HG03097 (cell line): ENCODE measurements at regions not wholly inside any gene's neighbourhood (a gene's known extent, or its start where the extent isn't known, plus 50 kb on each side); places are given as distances from the start of the nearest gene placed in this dataset.

Experiments
- ATAC-seq: cut with Tn5 transposase; IDR thresholded peaks from one replicate; pipeline ENCODE4 v1.9.1; 2021; ENCODE audit not compliant: unreplicated experiment, low FRiP score

- ATAC-seq, result no peak
Observed at GRCh38 chr18:47500930-47501329, 249.5 kb upstream of the SKOR2 start.

GRCh38 chr18:47492691-47493090 is 241.2 kb upstream of the SKOR2 start:
- ATAC-seq, result no peak

GRCh38 chr18:47490882-47491281 is 239.4 kb upstream of the SKOR2 start:
- no peak for ATAC-seq

GRCh38 chr18:47485221-47485797 is 233.8 kb upstream of the SKOR2 start:
- no peak for ATAC-seq

- no peak for ATAC-seq
Observed at GRCh38 chr18:47484068-47484467, 232.6 kb upstream of the SKOR2 start.

GRCh38 chr18:47480166-47480565 is 228.7 kb upstream of the SKOR2 start:
- no peak for ATAC-seq

DNA sequence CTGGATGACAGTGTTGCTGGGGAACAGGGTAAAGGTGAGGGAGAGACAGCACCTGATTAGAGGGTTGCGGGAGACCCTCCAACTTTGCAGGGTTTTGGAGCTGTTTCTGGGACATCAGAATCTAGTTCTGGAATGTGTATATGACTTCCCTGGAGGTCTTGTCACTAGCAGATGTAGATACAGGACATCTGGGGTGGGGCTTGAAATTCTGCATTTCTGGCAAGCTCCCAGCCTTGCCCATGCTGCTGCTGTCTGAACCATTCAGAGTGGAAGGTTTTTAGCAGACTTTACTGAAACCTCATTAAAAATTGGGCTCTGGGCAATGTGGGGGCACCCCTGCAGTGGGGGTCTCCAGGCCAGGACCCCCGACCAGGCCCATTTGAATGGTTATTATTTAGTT is 220.3 kb upstream of the SKOR2 start:
- no peak for ATAC-seq

GRCh38 chr18:47470941-47471340 is 219.5 kb upstream of the SKOR2 start:
- ATAC-seq, result no peak

- ATAC-seq, result no peak
Observed at GRCh38 chr18:47469576-47469975, 218.1 kb upstream of the SKOR2 start.

DNA sequence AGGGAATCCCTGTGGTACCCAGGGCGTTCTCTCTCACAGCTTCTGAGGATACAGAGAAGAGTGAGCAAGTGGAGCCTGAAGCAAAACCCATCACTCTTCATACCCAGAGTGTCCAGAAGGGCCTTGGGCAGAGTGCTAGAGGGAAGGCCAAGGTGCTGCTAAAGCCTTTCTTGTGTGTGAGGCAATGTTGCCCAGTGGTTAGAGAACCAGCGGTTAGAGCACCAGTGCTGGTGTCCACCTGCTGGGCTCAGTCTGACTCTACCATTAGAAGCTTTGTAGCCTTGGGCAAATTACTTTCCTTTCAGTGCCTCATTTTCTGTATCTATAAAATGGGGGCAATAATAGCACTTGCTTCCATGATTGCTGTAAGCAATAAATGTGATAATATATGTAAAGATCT is 210.5 kb upstream of the SKOR2 start:
- ATAC-seq, result no peak

DNA sequence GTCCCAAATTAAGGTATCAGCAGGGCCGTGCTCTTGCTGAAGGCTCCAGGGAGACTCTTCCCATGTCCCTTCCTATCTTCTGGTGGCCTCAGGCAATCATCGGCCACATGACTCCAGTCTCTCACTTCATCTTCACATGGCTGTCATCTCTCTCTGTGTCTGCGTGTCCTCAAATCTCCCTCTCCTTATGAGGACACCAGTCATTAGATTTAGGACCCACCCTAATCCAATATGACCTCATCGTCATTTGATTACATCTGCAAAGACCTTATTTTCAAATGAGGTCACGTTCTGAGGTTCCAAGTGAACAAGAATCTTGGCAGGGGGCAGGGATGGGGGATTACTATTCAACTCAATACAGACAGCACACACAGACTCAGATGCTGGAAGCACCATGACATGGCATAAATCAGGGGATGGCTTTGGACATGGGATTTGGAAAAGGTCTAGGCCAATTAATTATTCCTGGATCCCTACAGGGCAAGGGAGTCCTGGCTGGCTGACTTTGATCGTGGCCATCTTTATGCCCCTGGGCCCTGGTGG is 210.0 kb upstream of the SKOR2 start:
- no peak for ATAC-seq

GRCh38 chr18:47458483-47458882 is 207.0 kb upstream of the SKOR2 start:
- no peak for ATAC-seq

DNA sequence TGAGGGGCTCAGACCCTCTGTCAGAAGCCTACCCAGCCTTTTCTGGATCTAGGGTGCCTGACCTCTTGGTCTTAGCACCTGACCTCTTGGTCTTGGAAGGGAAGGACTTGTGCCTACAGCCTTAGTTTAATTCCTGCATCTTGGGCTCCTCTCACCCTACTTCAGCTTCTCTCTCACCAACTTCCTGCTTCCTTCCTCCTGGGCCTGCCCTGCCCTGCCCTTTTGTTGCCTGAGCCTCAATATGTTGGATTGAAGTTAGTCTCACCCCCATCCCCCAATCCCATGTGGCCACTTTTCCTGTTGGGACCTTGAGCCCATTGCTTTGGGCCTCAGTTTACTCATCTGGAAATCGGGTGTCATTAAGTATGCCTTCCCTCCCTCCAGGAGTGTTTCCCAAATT is 206.2 kb upstream of the SKOR2 start:
- ATAC-seq, result no peak

DNA sequence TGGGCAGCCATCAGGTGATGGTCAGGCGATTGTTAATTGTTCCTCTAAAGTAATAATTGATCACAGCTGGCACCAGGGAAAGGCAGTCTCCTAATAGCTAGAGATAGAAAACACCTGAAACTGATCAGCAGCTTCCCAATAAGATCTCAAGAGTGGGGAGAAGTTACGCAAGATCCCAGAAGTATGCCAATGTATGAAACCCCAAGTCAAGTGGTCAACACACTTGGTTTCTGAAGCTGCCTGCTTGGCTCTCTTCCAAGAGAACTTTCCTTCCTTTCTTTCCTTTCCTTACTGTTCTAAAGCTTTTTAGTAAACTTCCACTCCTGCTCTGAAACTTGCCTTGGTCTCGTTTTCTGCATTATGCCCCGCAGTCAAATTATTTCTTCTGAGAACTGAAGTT is 201.6 kb upstream of the SKOR2 start:
- ATAC-seq, result no peak

- no peak for ATAC-seq
Observed at GRCh38 chr18:47448956-47449355, 197.5 kb upstream of the SKOR2 start.

DNA sequence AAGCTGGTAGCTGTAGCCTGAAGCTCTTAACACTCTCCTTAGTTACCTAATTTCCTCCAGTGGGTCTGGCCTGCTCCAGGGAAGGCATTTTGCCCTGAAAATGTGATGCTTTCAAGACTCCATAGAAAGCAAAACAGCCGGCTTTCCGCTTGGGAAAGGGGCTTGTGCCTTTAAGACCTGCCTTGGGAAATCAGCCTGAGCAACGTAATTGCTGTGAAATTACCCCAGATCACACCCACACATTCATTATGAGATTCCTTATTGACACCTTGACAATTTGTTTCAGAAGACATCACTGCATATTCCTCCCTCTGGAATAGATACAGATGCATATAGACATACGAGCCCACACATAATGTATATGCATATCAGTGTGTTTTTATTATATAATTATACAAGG is 190.5 kb upstream of the SKOR2 start:
- no peak for ATAC-seq

DNA sequence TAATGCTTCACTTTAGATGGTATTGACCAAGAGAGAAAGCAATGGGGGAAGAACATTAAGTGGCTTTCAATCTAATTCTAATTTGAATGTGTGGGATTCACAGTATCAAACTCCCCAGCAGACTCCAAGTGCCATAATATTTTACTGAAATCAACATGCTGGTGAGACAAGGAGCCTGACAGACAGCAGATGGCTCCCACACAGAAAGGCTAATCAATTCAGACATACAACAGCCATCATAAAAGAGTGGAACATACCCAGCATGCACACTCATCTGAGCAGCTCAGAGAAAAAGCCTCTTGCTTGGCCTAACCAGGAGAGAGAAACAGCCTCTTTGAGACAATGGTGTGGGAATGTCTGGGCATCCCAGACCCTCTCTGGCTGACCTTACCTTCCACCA is 186.5 kb upstream of the SKOR2 start:
- no peak for ATAC-seq

GRCh38 chr18:47436871-47437270 is 185.4 kb upstream of the SKOR2 start:
- ATAC-seq, result no peak

DNA sequence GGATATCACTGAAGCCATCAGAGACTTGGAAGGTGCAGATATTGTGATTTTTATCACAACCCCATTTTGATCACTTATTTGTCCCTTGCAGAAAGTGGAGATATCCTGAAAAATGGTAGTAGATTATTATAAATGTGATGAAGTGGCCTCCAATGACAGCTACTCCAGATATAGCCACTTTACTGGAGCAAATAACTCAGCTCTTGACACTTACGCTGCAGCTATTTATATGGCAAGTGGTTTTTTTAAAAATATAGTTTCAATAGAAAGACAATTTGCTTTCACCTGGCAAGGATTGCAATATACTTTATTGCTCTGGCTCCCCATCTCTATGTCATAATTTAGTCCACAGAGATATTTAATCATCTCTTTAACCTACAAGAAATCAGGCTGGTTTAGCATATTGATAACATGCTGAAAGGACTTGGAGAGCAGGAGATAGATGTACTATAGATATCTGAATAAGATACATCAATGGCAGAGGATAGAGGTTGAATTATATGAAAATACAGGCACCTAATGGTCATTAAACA is 182.8 kb upstream of the SKOR2 start:
- ATAC-seq, result no peak

GRCh38 chr18:47427923-47428637 is 176.6 kb upstream of the SKOR2 start:
- no peak for ATAC-seq

- no peak for ATAC-seq
Observed at GRCh38 chr18:47427072-47427471, 175.6 kb upstream of the SKOR2 start.

DNA sequence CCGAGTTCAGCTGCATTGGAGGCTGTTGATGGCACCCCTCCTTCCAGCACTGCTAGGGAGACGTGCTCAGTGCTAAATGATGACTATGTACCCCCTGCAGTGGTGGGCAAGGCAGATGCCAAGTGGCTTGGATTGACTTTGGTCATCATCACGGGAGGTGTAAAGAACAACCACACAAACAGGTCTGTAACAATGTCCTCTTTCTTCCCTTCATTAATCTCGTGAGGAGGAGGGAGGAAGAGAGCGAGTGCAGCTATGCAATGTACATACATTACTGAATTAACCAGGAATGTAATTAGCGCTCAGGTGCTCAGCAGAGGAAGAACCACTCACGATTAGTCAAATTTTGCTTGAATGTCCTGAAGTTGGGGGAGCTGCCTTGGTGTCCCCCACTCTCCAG is 173.9 kb upstream of the SKOR2 start:
- no peak for ATAC-seq
